GM18867 (cell line): ENCODE measurements at regions not wholly inside any gene's neighbourhood (a gene's known extent, or its start where the extent isn't known, plus 50 kb on each side); places are given as distances from the start of the nearest gene placed in this dataset.

ENCODE experiments used
- ATAC-seq: cut with Tn5 transposase; IDR thresholded peaks from one replicate; pipeline ENCODE4 v1.9.1; 2021; ENCODE audit warnings: mild to moderate bottlenecking, moderate library complexity; ENCODE audit not compliant: unreplicated experiment

- no peak for ATAC-seq
Measured at GRCh38 chrX:15191830-15192229, 78.1 kb downstream of the ASB9 start.

GRCh38 chrX:15188039-15188438 lies 81.8 kb downstream of the ASB9 start:
- no peak for ATAC-seq

GRCh38 chrX:15177316-15177715 lies 92.6 kb downstream of the ASB9 start:
- ATAC-seq, result no peak

DNA sequence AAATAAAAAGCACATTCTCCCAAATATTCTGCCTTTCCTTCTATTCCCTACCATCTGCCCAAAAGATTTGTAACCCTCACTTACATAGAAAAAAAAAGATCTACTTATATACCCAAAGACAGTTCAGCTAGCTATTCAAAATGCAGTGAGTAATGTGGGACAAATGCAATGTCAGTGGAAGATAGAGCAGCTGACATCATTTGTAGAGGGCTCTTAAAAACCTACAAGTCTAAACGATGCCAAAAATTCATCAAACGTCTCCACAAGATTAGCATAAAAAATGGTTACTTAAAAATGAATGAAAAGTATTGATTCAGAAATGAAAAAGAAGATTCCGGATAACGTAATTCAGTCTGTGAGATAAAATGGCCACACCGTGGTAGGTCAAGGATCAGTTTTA lies 96.5 kb downstream of the ASB9 start:
- no peak for ATAC-seq

DNA sequence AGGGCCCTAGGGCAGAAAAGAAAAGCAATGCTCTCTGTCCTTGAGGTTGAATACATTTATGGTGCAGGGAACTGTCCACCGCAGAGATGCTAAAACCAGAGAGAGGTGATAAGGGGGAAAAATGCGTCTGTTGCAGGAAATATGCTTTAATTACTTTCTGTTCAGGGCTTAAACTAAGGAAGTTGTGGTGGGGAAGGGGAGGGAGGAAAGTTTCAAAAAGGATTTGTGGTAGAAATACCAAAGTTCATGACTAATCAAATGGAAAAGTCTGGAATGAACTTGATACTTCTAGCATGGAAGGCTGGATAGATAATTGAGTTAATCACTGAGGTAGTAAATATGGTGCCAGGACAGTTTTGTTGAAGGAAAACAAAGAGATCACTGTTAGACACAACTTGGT lies 99.0 kb downstream of the ASB9 start:
- ATAC-seq, result no peak

- no peak for ATAC-seq
Measured at GRCh38 chrX:15167826-15168225, 102.1 kb downstream of the ASB9 start.

- no peak for ATAC-seq
Measured at GRCh38 chrX:15165832-15166231, 104.1 kb downstream of the ASB9 start.

DNA sequence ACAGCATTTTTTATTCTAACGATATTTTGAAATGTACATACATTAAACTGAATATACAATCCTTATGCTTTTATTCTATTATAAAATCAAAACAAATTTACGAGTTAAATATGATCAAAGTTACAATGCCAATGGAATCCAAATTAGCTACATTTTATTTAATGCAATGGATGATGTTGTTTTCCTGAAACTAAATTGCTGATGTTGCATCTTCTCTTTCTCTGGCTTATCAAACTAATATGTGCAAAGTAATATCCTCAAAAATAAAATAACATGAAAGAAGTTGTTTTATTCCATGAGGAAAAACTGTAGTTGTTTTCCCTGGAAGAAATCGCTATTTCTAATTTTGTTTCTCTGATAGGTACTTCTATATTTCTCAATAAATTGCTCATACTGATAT lies 106.8 kb downstream of the ASB9 start:
- no peak for ATAC-seq

GRCh38 chrX:15160558-15161095 lies 109.3 kb downstream of the ASB9 start:
- no peak for ATAC-seq

DNA sequence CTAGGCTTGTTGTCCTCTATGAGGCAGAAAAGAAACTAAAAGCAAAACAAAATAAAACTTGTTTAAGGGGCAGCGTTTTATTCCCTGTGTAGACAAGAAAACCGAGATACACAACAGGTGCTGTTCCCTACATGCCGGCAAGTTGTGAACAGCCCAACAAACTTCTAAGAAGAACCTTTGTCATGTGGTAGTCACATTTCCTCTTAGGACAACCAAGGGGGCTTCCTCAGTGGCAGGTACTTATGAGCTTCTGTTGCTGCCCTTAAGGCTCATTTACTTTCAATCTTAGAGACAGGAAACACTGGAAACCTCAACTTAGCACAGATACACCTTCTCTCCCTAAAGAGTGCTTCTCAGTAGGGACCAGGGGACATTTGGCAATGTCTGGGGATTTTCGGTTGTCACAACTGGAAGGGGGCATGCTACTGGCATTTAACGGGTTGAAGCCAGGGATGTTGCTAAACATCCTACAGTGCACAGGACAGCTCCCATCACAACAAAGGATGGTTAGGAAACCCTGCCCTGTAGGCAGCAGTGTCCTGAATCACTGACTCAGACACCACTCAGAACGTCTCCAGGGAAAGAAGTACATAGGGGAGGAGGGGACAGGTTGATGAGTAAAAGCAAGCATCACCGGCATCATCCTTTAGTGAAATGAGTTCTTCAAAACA lies 111.0 kb downstream of the ASB9 start:
- ATAC-seq, result peak; percentile 70

DNA sequence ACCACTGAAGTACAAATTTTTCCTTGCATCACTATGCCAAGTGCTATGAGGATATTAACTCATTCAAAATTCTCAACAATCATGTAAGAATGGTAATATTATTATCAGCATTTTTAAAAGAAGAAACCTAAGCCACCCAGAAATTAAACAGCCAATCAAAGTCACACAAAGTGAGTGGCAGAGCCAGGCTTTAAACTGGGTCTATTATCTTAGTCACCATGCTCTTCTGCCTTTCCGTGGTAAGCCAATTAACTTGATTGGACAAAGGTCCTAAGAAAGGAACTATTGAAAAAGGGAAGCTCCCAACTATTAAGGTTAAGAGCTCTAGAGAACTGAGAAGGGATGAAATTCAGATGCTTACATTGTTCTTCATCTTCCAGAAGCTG lies 111.5 kb downstream of the ASB9 start:
- ATAC-seq, result peak; percentile 16

GRCh38 chrX:15157624-15158023 lies 112.3 kb downstream of the ASB9 start:
- ATAC-seq, result no peak

DNA sequence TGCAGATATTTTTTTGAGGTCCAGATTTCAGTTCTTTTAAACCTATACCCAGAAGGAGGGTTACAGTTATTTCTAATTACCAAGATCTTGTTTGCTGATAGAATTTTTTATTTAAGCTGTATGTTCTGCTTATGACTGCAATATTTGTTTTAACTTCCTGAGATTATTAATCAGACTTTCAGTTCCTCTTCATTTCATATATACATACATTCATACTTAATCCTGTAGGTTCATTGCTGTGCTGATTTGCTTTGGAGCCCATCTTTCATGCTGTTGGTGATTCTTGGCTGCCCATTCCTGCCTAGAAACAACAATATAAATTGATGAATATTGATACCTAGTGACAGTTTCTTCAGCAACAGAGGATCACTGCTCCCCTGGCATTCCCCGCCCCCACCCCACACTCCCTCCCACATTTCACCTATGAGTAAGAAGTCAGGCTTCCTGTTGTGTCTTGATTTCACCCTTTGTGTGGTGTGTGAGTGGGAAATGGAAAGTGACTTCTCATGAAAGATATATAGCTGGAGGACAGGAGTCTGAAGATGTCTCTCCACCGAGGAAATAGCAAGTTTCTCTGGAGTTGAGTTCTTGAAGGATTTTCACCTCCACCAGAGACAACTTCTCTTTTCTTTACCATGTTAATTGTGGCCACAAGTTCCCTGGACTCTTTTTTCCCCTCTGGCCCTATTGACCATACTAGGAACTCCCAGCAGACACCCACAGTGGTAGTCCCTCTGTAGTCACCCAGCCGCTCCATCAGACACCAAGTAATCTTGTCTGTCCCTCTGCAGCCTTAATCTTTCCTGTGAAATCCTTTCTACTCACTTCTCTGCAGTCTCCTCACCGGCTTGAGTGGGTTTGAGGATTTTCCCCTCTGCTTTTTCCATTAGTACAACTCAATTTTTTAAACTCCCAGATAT lies 118.4 kb downstream of the ASB9 start:
- ATAC-seq, result peak; percentile 78

- ATAC-seq, result no peak
Measured at GRCh38 chrX:15150586-15150985, 119.3 kb downstream of the ASB9 start.

GRCh38 chrX:15146515-15146914 lies 123.4 kb downstream of the ASB9 start:
- no peak for ATAC-seq

DNA sequence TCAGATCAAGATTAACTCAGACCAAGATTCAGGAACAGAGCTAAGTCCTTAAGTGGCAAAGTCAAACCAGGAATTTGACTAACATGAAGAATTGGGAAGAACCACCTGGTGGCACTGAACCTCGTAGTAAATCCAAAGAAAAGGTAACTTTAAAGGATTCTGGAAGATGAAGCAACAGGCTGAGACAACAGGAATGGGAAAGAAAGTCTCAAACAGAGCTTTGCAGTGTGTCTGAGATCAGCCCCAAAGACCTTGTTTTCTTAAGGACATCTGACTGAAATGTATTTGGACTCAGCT lies 126.1 kb downstream of the ASB9 start:
- ATAC-seq, result no peak

GRCh38 chrX:15143050-15143824 lies 126.6 kb downstream of the ASB9 start:
- peak; percentile 86 for ATAC-seq

DNA sequence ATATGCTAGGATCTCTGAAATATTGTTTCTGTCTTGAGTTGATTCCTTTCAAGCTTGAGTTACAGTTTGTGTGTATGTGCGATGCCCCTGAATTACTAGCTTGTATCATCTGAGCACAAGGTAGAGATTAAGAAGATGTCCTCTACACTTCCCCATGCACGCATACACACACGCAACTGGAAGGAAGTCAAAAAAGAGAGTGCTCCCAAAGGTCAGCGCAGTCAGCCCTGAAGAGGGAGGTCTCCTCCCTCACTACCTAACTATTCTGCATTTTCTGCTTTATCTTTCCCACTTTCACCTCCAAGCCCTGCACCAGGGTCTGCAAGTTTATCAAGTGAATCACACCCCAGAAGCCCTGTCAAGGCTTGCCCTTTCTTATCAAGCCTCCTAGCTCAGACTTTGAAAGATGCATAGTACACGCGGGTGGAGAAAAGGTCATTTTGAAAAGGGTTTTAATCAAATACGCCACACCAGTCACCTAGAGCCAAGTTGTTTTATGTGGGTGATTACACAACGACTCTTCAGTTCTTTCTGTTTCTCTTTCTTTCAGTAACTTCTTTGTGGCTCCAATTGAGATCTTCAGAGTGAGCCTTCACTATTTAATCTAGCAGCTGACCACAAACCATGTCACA lies 127.7 kb downstream of the ASB9 start:
- ATAC-seq, result no peak

DNA sequence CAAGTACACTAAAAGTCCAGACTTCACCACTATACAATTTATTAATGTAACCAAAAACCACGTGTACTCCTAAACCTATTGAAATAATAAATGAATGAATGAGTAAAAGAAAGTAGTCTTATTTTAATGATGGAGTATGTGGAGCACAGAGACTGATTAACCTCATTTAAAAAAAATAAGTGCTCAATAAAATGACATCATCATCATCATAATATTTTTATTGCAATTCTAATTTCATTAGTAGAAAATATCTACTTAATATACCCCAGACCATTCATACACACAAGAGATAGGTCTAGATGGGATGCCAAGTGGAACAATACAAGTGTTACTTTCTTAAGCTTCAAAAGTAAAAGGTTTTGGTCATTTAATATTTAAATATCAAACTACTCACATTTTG lies 133.1 kb downstream of the ASB9 start:
- ATAC-seq, result no peak

DNA sequence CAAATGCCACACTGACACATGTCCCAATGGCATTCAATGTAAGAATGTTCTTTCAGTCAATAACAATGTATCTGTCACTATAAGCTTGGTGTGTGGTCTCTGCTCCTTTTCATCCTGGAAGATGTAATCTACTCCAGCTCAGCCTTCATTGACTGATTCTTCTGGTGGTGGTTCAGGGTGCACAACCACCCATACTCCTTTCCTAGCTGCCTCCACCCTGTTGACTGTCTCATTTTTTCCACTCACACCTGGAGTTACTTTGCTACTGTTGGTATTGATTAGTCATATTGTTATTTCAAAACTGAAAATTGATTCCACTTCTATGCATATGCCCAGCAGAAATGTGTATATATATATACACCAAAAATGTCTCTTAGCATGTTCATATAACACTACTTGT lies 140.5 kb downstream of the ASB9 start:
- ATAC-seq, result no peak

- no peak for ATAC-seq
Measured at GRCh38 chrX:15128861-15129260, 141.0 kb downstream of the ASB9 start.
